Mammary epithelial cell (primary cell): ENCODE measurements at regions not wholly inside any gene's neighbourhood (a gene's known extent, or its start where the extent isn't known, plus 50 kb on each side); places are given as distances from the start of the nearest gene placed in this dataset.

Experiments used
- CTCF ChIP-seq, 2 donors: IDR thresholded peaks in 1 of 2; conservative IDR thresholded peaks in 1 of 2; 2 replicates each; pipeline ENCODE4 v1.5.1; 2011 to 2012; ENCODE audit warnings: inconsistent platforms in 2 of 2, low read length in 2 of 2, mild to moderate bottlenecking in 2 of 2, control low read depth in 1 of 2, low read depth in 1 of 2; ENCODE audit not compliant: insufficient read depth in 1 of 2; ENCODE audit errors: extremely low read depth in 1 of 2
- EZH2 ChIP-seq: IDR thresholded peaks from 2 replicates; pipeline ENCODE4 v1.6.1; 2012; ENCODE audit warnings: low read length, inconsistent platforms, borderline replicate concordance

GRCh38 chr3:76756577-76756976 is 283.3 kb upstream of the ROBO2 start:
- TF ChIP-seq CTCF (conservative IDR thresholded peaks at IDR 0.05 in 1 of 2, IDR thresholded peaks at IDR 0.05 in 1 of 2; ENCODE audit: extremely low read depth in 1 of 2, insufficient read depth in 1 of 2, low read depth in 1 of 2, low read length in 2 of 2) (no peak), EZH2 (no peak)
